Fibroblast of mammary gland (primary cell): ENCODE measurements at regions not wholly inside any gene's neighbourhood (a gene's known extent, or its start where the extent isn't known, plus 50 kb on each side); places are given as distances from the start of the nearest gene placed in this dataset.

Experiments
- DNase-seq: peaks from one replicate; pipeline ENCODE4 v3.0.0-alpha.2; 2010; ENCODE audit warnings: low read depth
- H3K4me3 ChIP-seq: 2 replicates; pipeline ENCODE4 v1.5.1; 2011; ENCODE audit warnings: low read depth, mild to moderate bottlenecking, low read length, moderate library complexity; ENCODE audit not compliant: control insufficient read depth
- TF ChIP-seq, protein P1 (sequence below): conservative IDR thresholded peaks from 2 replicates; pipeline ENCODE4 v1.5.1; 2011; ENCODE audit warnings: low read depth, low read length, inconsistent platforms; ENCODE audit not compliant: control insufficient read depth, insufficient read depth

DNA sequence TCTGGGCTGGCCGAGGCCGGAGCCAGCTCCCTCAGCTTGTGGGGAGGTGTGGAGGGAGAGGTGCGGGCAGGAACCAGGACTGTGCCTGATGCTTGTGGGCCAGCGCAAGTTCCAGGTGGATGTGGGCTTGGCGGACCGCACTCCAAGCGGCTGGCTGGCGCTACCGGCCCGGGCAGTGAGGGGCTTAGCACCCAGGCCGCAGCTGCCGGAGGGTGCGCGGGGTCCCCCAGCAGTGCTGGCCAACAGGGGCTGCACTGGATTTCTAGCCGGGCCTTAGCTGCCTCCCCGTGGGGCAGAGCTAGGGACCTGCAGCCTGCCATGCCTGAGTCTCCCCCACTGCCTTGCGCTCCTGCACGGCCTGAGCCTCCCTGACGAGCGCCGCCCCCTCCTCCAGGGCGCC, 242.8 kb downstream of the CCSER2 start:
- no peak for DNase-seq
- TF ChIP-seq, protein P1, sequence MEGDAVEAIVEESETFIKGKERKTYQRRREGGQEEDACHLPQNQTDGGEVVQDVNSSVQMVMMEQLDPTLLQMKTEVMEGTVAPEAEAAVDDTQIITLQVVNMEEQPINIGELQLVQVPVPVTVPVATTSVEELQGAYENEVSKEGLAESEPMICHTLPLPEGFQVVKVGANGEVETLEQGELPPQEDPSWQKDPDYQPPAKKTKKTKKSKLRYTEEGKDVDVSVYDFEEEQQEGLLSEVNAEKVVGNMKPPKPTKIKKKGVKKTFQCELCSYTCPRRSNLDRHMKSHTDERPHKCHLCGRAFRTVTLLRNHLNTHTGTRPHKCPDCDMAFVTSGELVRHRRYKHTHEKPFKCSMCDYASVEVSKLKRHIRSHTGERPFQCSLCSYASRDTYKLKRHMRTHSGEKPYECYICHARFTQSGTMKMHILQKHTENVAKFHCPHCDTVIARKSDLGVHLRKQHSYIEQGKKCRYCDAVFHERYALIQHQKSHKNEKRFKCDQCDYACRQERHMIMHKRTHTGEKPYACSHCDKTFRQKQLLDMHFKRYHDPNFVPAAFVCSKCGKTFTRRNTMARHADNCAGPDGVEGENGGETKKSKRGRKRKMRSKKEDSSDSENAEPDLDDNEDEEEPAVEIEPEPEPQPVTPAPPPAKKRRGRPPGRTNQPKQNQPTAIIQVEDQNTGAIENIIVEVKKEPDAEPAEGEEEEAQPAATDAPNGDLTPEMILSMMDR = no peak
- H3K4me3 ChIP-seq = no peak overlapping the region

DNA sequence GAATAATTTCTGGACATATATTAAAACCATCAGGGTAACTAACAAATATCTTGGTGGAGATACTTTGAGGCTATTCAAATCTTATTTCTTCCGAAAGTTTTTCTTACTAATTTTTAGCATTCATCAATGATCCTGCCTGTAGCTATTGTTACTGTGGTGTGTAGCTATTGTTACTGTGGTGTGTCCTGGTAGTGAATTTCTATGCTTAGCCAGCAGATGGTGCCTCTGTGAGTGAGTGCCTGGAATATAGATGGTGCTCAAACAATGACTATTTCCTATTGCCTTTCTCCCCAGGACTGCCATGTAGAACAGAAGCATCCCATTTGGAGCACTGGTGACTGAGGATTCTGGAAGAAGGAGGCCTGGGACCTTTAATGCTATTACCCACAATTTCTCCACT, 245.7 kb downstream of the CCSER2 start:
- no peak for DNase-seq
- TF ChIP-seq, protein P1 = no peak

DNA sequence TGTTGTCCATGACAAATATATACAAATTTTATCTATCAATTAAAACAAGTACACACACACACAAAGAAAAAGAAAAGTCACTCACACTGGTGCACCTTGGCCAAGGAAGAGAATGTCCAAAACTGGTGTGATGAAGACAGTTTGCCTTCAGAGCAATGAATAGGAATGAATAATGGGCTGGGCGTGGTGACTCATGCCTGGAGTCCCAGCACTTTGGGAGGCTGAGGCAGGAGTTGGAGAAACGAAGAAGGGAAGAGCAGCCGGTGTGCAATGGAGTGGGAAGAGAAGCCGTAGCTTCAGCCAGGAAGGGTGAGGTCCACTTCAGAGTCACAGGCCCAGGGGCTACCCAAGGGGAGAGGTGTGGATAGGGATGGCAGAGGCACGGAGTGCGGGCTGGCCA, 253.6 kb downstream of the CCSER2 start:
- H3K4me3 ChIP-seq = no peak overlapping the region
- DNase-seq = no peak
- TF ChIP-seq, protein P1 = no peak

More for the DNA sequence above, 245.7 kb downstream of the CCSER2 start:
- no peak overlapping the region for H3K4me3 ChIP-seq

DNA sequence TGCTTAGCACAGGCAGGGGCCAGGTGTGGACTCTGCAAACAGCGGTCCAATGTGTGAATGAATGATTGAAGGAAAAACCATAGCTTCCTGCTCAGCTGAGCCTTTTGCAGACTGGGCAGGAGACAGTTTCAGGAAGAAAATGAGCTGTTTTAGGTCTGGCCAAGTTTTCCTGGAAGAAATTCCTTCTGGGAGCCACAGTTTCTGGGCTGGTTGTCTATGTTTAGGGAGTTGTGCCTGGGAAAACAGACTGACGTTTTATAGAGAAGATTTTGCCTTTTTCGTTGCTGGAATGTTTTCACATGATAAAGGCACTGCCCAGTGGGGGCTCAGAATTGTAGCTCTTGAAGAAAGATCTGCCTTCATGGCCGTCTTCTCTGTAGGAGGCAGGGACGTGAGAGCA, 255.1 kb downstream of the CCSER2 start:
- no peak for DNase-seq
- no peak overlapping the region for H3K4me3 ChIP-seq
- TF ChIP-seq, protein P1 = no peak

DNA sequence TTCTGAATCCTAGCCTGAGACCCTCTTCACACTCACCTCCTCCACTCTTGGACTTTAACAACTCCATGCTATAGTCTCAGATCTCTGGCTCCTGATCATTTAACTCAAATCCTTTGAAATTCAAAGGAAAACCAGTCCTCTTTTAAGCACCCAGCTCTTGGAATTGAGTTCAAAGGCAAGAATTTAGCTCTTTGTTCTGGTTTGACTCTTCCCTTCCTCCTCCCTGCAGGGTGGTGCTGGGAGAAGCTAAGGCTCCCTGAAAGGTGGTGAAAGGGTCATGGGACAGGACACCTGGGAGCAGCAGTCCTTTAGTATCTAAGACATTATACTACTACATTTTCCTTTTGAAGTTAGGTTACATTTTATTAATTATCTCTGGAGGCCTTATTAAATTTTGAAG, 259.4 kb downstream of the CCSER2 start:
- TF ChIP-seq, protein P1 = no peak
- H3K4me3 ChIP-seq = no peak overlapping the region
- DNase-seq = no peak

DNA sequence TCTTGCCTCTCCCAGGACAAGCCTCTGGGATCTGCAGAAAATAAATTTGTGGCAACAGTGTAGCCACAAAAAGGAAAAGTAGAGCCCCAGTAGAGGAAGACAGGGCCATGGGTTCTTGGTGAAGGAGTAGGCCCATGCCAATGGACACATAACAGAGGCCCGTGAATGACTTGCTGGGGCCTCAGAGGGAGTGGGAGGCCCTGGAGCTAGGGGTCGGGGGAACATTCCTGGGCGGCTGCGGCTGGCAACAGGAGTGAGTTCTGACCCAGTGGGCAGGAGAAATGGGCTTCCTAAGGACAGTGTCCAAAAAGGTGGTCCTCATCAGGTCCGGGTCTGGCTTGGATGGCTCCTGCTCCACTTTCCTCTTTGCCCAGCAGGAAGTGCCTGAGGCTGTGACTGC, 260.0 kb downstream of the CCSER2 start:
- DNase-seq = no peak
- TF ChIP-seq, protein P1 = no peak
- H3K4me3 ChIP-seq = no peak overlapping the region

DNA sequence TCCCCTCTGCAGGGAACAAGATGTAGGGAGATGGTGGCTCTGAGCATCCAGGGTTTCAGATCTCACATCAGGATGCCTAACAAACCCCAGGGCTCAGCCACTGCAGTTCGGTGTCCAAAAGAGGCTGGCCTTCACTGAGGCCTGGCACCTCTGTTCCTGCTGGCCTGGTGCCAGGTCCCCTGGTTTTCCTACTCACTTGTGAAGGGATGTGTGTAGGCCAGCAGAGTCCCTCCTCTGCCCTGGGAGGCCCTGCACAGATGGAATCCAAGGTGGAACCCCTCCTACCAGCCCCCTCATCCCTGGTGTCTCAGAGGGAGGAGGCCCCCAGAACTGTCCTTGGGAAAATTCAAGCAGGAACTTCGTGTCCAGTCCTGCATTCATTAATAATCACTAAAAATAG, 260.6 kb downstream of the CCSER2 start:
- H3K4me3 ChIP-seq = no peak overlapping the region
- TF ChIP-seq, protein P1 = no peak
- DNase-seq = no peak
